ENCODE measurements at regions not wholly inside any gene's neighbourhood (a gene's known extent, or its start where the extent isn't known, plus 50 kb on each side); places are given as distances from the start of the nearest gene placed in this dataset.

GRCh38 chrX:15059474-15059873, 186.3 kb downstream of the MOSPD2 start:
- no peaks in the 10 kb centered on the region for H4K20me1 ChIP-seq (ENCODE audit: control insufficient read depth, insufficient read depth, low read length, poor library complexity, severe bottlenecking)
- no peak overlapping the region for H3K27ac Mint-ChIP-seq
- no peaks in the 10 kb centered on the region for H3K9me3 Mint-ChIP-seq (ENCODE audit: insufficient read depth)
- no peak overlapping the region for H3K4me3 ChIP-seq (ENCODE audit: control extremely low read depth in 1 of 5, extremely low read depth in 1 of 5, insufficient read depth in 1 of 5, low read depth in 2 of 5, low read length in 4 of 5)
- TF ChIP-seq EZH2 (IDR thresholded peaks at IDR 0.05; ENCODE audit: borderline replicate concordance, insufficient read depth, low read depth, low read length, poor library complexity, severe bottlenecking) (no peak), CTCF (IDR thresholded peaks at IDR 0.05) (no peak)
- DNase-seq (no peak), ATAC-seq (ENCODE audit: low read depth) (no peak)
- ChIA-PET CTCF (no interaction called here), POLR2A (no interaction called here)
- peaks cover 0 to 1% (median 0%) of the 10 kb centered on the region in 3 donors for H3K9me3 ChIP-seq (ENCODE audit: control extremely low read depth in 1 of 3, control insufficient read depth in 2 of 3, insufficient read depth in 1 of 3, low read length in 2 of 3)
- no peaks in the 10 kb centered on the region for H3K27me3 ChIP-seq (replicated peaks in 1 of 4; ENCODE audit: control extremely low read depth in 1 of 4, control insufficient read depth in 3 of 4, insufficient read depth in 4 of 4, low read length in 3 of 4)
- no peaks in the 10 kb centered on the region for H3K4me1 Mint-ChIP-seq
- no peak overlapping the region for H2AFZ ChIP-seq (ENCODE audit: insufficient read depth, low read depth, low read length, poor library complexity, severe bottlenecking)
- no peaks in the 10 kb centered on the region for H3K79me2 ChIP-seq (ENCODE audit: control insufficient read depth, insufficient read depth, low read length)
- H3K4me1 ChIP-seq (ENCODE audit: control insufficient read depth in 2 of 2, insufficient read depth in 2 of 2, low read length in 2 of 2), result no peaks in the 10 kb centered on the region
- WGBS (ENCODE audit: insufficient coverage), result 83% methylated on average over 2 of the region's 2 CpGs
- H3K4me2 ChIP-seq (replicated peaks; ENCODE audit: low read depth, low read length, poor library complexity, severe bottlenecking), result no peak overlapping the region
- no peak overlapping the region for H3K4me3 Mint-ChIP-seq
- no peak overlapping the region for H3K27ac ChIP-seq (ENCODE audit: low read length in 2 of 2)
- intact Hi-C loops (cut with micrococcal nuclease), result no loop called here
- H3K9ac ChIP-seq (ENCODE audit: low read length), result no peak overlapping the region
- H3K36me3 ChIP-seq (replicated peaks in 1 of 2; ENCODE audit: control extremely low read depth in 1 of 2, control insufficient read depth in 1 of 2, extremely low read depth in 1 of 2, insufficient read depth in 2 of 2, low read length in 1 of 2), result no peaks in the 10 kb centered on the region
- peaks cover 4% of the 10 kb centered on the region for H3K27me3 Mint-ChIP-seq

GRCh38 chrX:15056044-15056443, 182.8 kb downstream of the MOSPD2 start:
- Histone ChIP-seq H3K4me3 (ENCODE audit: control extremely low read depth in 1 of 5, extremely low read depth in 1 of 5, insufficient read depth in 1 of 5, low read depth in 2 of 5, low read length in 4 of 5) (no peak overlapping the region), H4K20me1 (ENCODE audit: control insufficient read depth, insufficient read depth, low read length, poor library complexity, severe bottlenecking) (no peaks in the 10 kb centered on the region), H3K27me3 (replicated peaks in 1 of 4; ENCODE audit: control extremely low read depth in 1 of 4, control insufficient read depth in 3 of 4, insufficient read depth in 4 of 4, low read length in 3 of 4) (no peaks in the 10 kb centered on the region), H3K4me2 (replicated peaks; ENCODE audit: low read depth, low read length, poor library complexity, severe bottlenecking) (no peak overlapping the region), H3K9me3 (ENCODE audit: control extremely low read depth in 1 of 3, control insufficient read depth in 2 of 3, insufficient read depth in 1 of 3, low read length in 2 of 3) (peaks cover 0 to 1% (median 0%) of the 10 kb centered on the region in 3 donors), H3K36me3 (replicated peaks in 1 of 2; ENCODE audit: control extremely low read depth in 1 of 2, control insufficient read depth in 1 of 2, extremely low read depth in 1 of 2, insufficient read depth in 2 of 2, low read length in 1 of 2) (no peaks in the 10 kb centered on the region), H3K79me2 (ENCODE audit: control insufficient read depth, insufficient read depth, low read length) (no peaks in the 10 kb centered on the region), H3K9ac (ENCODE audit: low read length) (no peak overlapping the region), H3K27ac (ENCODE audit: low read length in 2 of 2) (no peak overlapping the region), H2AFZ (ENCODE audit: insufficient read depth, low read depth, low read length, poor library complexity, severe bottlenecking) (no peak overlapping the region), H3K4me1 (ENCODE audit: control insufficient read depth in 2 of 2, insufficient read depth in 2 of 2, low read length in 2 of 2) (no peaks in the 10 kb centered on the region)
- DNase-seq (no peak), ATAC-seq (ENCODE audit: low read depth) (no peak)
- WGBS (ENCODE audit: insufficient coverage), result 86% methylated on average over 1 of the region's 2 CpGs
- no peaks in the 10 kb centered on the region for H3K9me3 Mint-ChIP-seq (ENCODE audit: insufficient read depth)
- ChIA-PET CTCF (no interaction called here), POLR2A (no interaction called here)
- TF ChIP-seq EZH2 (IDR thresholded peaks at IDR 0.05; ENCODE audit: borderline replicate concordance, insufficient read depth, low read depth, low read length, poor library complexity, severe bottlenecking) (no peak), CTCF (IDR thresholded peaks at IDR 0.05) (no peak)
- no peaks in the 10 kb centered on the region for H3K4me1 Mint-ChIP-seq
- intact Hi-C loops (cut with micrococcal nuclease), result no loop called here
- no peak overlapping the region for H3K4me3 Mint-ChIP-seq
- no peaks in the 10 kb centered on the region for H3K27me3 Mint-ChIP-seq
- H3K27ac Mint-ChIP-seq, result no peak overlapping the region
